Lower leg skin (tissue), 3 donors: ENCODE measurements at regions not wholly inside any gene's neighbourhood (a gene's known extent, or its start where the extent isn't known, plus 50 kb on each side); places are given as distances from the start of the nearest gene placed in this dataset.

Experiments used
- CTCF ChIP-seq, 3 donors: fragments of 450-650 bp; IDR thresholded peaks; one replicate each; pipeline ENCODE4 v1.5.1; 2016; ENCODE audit warnings: antibody characterized with exemption in 3 of 3, mild to moderate bottlenecking in 3 of 3, moderate library complexity in 2 of 3
- POLR2A ChIP-seq, 2 donors: fragments of 450-650 bp; IDR thresholded peaks; one replicate each; pipeline ENCODE4 v1.6.1; 2016 to 2017; ENCODE audit warnings: antibody characterized with exemption in 2 of 2, mild to moderate bottlenecking in 1 of 2, moderate library complexity in 1 of 2

- TF ChIP-seq POLR2A (IDR thresholded peaks at IDR 0.05) (no peak), CTCF (IDR thresholded peaks at IDR 0.05) (no peak)
Measured at GRCh38 chr2:144259332-144259731, 260.6 kb downstream of the ZEB2 start.
